Mesendoderm (in vitro differentiated cells): ENCODE measurements at regions not wholly inside any gene's neighbourhood (a gene's known extent, or its start where the extent isn't known, plus 50 kb on each side); places are given as distances from the start of the nearest gene placed in this dataset.
A peak's percentile ranks its signal among the peaks of the same experiment; 100 is the strongest.

ENCODE experiments used
- DNase-seq: peaks from one replicate; pipeline ENCODE4 v3.0.0; 2013
- H2AK5ac ChIP-seq: 2 replicates; pipeline ENCODE4 v1.6.1; 2013; ENCODE audit warnings: low read length, inconsistent platforms
- H2BK120ac ChIP-seq: 2 replicates; pipeline ENCODE4 v1.6.1; 2013; ENCODE audit warnings: low read depth, mild to moderate bottlenecking, low read length, moderate library complexity, mixed read lengths
- H2BK15ac ChIP-seq: replicated peaks from 2 replicates; pipeline ENCODE4 v1.6.1; 2013; ENCODE audit warnings: low read depth, mild to moderate bottlenecking, moderate library complexity
- H2BK5ac ChIP-seq: 2 replicates; pipeline ENCODE4 v1.6.1; 2013; ENCODE audit warnings: low read length, inconsistent platforms
- H3K18ac ChIP-seq: 2 replicates; pipeline ENCODE4 v1.6.1; 2013; ENCODE audit warnings: mild to moderate bottlenecking, low read length, mixed read lengths
- H3K23ac ChIP-seq: one replicate; pipeline ENCODE4 v1.6.1; 2013; ENCODE audit warnings: low read length
- H3K27ac ChIP-seq: 2 replicates; pipeline ENCODE4 v1.5.1; 2013; ENCODE audit warnings: low read depth, mild to moderate bottlenecking, inconsistent platforms, low read length, moderate library complexity
- H3K27me3 ChIP-seq: 2 replicates; pipeline ENCODE4 v1.6.1; 2013; ENCODE audit warnings: low read length, control low read depth, mild to moderate bottlenecking, inconsistent platforms; ENCODE audit not compliant: insufficient read depth, poor library complexity
- H3K36me3 ChIP-seq: 2 replicates; pipeline ENCODE4 v1.6.1; 2013; ENCODE audit warnings: low read length, inconsistent platforms; ENCODE audit not compliant: control insufficient read depth, insufficient read depth
- H3K4ac ChIP-seq: one replicate; pipeline ENCODE4 v1.6.1; 2013; ENCODE audit warnings: low read depth, mild to moderate bottlenecking, low read length, moderate library complexity
- H3K4me1 ChIP-seq: 2 replicates; pipeline ENCODE4 v1.6.1; 2013; ENCODE audit warnings: low read depth, low read length, inconsistent platforms; ENCODE audit not compliant: control insufficient read depth
- H3K4me2 ChIP-seq: 2 replicates; pipeline ENCODE4 v1.6.1; 2013; ENCODE audit warnings: low read length
- H3K4me3 ChIP-seq: 2 replicates; pipeline ENCODE4 v1.5.1; 2013; ENCODE audit warnings: mild to moderate bottlenecking, low read length
- H3K56ac ChIP-seq: one replicate; pipeline ENCODE4 v1.6.1; 2013; ENCODE audit warnings: low read length
- H3K79me1 ChIP-seq: 2 replicates; pipeline ENCODE4 v1.6.1; 2013; ENCODE audit warnings: low read length, inconsistent platforms
- H3K79me2 ChIP-seq: 2 replicates; pipeline ENCODE4 v1.6.1; 2013; ENCODE audit warnings: mild to moderate bottlenecking, low read length; ENCODE audit not compliant: control insufficient read depth, insufficient read depth
- H3K9ac ChIP-seq: 2 replicates; pipeline ENCODE4 v1.6.1; 2013; ENCODE audit warnings: low read length, inconsistent platforms
- H4K5ac ChIP-seq: one replicate; pipeline ENCODE4 v1.6.1; 2013; ENCODE audit warnings: low read length
- H4K8ac ChIP-seq: one replicate; pipeline ENCODE4 v1.6.1; 2013; ENCODE audit warnings: low read depth, mild to moderate bottlenecking, control low read depth, low read length, moderate library complexity
- WGBS: extraction: QIAGEN DNeasy Blood & Tissue Kit; methylation state at CpG from one replicate; pipeline ENCODE4 v1.1.7; 2013; ENCODE audit warnings: low lambda C conversion rate, missing lambda C conversion rate; ENCODE audit not compliant: insufficient coverage; ENCODE audit errors: extremely low coverage; 5-methylcytosine and 5-hydroxymethylcytosine counted together

DNA sequence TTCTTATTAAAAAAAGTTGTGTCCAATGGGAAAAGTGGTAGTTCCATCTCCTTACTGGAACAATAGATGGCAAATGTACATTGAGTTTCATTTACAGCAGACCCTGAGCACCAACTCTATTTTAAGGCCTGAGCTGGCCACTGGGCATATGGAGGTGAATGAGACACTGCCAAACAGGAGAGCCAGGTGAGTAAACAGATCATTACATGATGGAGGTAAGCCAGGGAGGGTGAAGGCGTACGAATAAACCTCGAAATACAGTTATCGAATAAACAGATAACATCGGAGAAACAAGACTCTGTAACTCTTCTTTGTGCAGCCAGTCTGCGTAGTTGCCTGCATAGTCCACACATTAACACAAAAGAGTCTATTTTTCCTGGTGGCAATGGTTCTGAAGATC is 446.4 kb upstream of the KLF4 start:
- H3K4me1 ChIP-seq, result peaks cover 5% of the 10 kb centered on the region
- H3K9ac ChIP-seq, result no peak overlapping the region
- H3K23ac ChIP-seq, result no peak overlapping the region
- no peaks in the 10 kb centered on the region for H3K79me1 ChIP-seq
- no peak overlapping the region for H2BK120ac ChIP-seq
- WGBS, result no CpG with 5 or more reads among the region's 6 CpGs
- H3K79me2 ChIP-seq, result no peaks in the 10 kb centered on the region
- H2BK5ac ChIP-seq, result no peak overlapping the region
- no peak overlapping the region for H2AK5ac ChIP-seq
- no peak overlapping the region for H3K4me3 ChIP-seq
- no peak overlapping the region for H4K5ac ChIP-seq
- no peak overlapping the region for H3K4me2 ChIP-seq
- no peak overlapping the region for H3K4ac ChIP-seq
- H3K18ac ChIP-seq, result no peak overlapping the region
- no peak overlapping the region for H4K8ac ChIP-seq
- H3K56ac ChIP-seq, result no peak overlapping the region
- no peaks in the 10 kb centered on the region for H3K36me3 ChIP-seq
- no peak overlapping the region for H3K27ac ChIP-seq
- H2BK15ac ChIP-seq, result no peak overlapping the region
- H3K27me3 ChIP-seq, result no peaks in the 10 kb centered on the region
- DNase-seq, result no peak

GRCh38 chr9:107933516-107933915 is 443.9 kb upstream of the KLF4 start:
- no peak overlapping the region for H3K4ac ChIP-seq
- no peak overlapping the region for H3K4me2 ChIP-seq
- no peak overlapping the region for H4K5ac ChIP-seq
- no peak overlapping the region for H3K27ac ChIP-seq
- no peaks in the 10 kb centered on the region for H3K27me3 ChIP-seq
- H3K18ac ChIP-seq, result no peak overlapping the region
- H3K36me3 ChIP-seq, result no peaks in the 10 kb centered on the region
- no peak overlapping the region for H3K56ac ChIP-seq
- whole genome bisulfite sequencing, result no CpG with 5 or more reads among the region's 6 CpGs
- no peaks in the 10 kb centered on the region for H3K79me2 ChIP-seq
- no peak for DNase-seq
- no peak overlapping the region for H2BK120ac ChIP-seq
- H3K4me1 ChIP-seq, result peaks cover 5% of the 10 kb centered on the region
- no peak overlapping the region for H3K9ac ChIP-seq
- H3K79me1 ChIP-seq, result no peaks in the 10 kb centered on the region
- no peak overlapping the region for H3K23ac ChIP-seq
- H2AK5ac ChIP-seq, result no peak overlapping the region
- no peak overlapping the region for H3K4me3 ChIP-seq
- no peak overlapping the region for H2BK15ac ChIP-seq
- H2BK5ac ChIP-seq, result no peak overlapping the region
- no peak overlapping the region for H4K8ac ChIP-seq

DNA sequence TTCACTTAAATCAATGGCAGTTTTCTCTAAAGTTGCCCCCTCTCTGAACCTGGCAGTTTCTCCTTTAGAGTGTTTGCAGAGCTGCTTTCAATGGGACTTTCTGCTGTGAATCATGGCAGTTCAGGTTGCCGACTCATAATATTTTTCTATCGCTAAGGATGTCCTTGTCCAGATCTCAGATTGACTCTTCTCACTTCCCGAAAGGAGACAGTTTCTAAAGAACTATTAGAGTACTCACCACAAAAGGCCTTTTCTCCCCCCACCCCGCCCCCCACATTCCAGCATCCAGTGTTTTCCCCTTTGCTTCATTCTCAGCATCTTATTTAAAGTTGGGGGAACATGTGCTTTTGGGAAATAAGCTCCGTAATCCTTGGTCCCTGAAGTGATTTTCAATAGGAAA is 443.5 kb upstream of the KLF4 start:
- H2BK5ac ChIP-seq, result no peak overlapping the region
- H2BK120ac ChIP-seq, result no peak overlapping the region
- no peak overlapping the region for H4K5ac ChIP-seq
- H3K4ac ChIP-seq, result no peak overlapping the region
- no peak overlapping the region for H3K4me3 ChIP-seq
- no peak overlapping the region for H3K4me2 ChIP-seq
- no peak overlapping the region for H3K9ac ChIP-seq
- H3K18ac ChIP-seq, result no peak overlapping the region
- no peaks in the 10 kb centered on the region for H3K79me1 ChIP-seq
- no peak overlapping the region for H3K23ac ChIP-seq
- H3K56ac ChIP-seq, result no peak overlapping the region
- peaks cover 5% of the 10 kb centered on the region for H3K4me1 ChIP-seq
- DNase-seq, result no peak
- H3K36me3 ChIP-seq, result no peaks in the 10 kb centered on the region
- no peaks in the 10 kb centered on the region for H3K79me2 ChIP-seq
- H2AK5ac ChIP-seq, result no peak overlapping the region
- no peaks in the 10 kb centered on the region for H3K27me3 ChIP-seq
- H2BK15ac ChIP-seq, result no peak overlapping the region
- no CpG with 5 or more reads among the region's 5 CpGs for WGBS
- H4K8ac ChIP-seq, result no peak overlapping the region
- no peak overlapping the region for H3K27ac ChIP-seq

- no peak overlapping the region for H3K9ac ChIP-seq
Observed at GRCh38 chr9:107932601-107933000, 443.0 kb upstream of the KLF4 start.

GRCh38 chr9:107932046-107932445 is 442.5 kb upstream of the KLF4 start:
- Histone ChIP-seq H3K56ac (no peak overlapping the region), H3K4me3 (no peak overlapping the region), H4K8ac (no peak overlapping the region), H3K79me1 (no peaks in the 10 kb centered on the region), H3K79me2 (no peaks in the 10 kb centered on the region), H3K4ac (no peak overlapping the region), H2BK120ac (no peak overlapping the region), H3K4me2 (no peak overlapping the region), H2BK15ac (no peak overlapping the region), H3K27me3 (no peaks in the 10 kb centered on the region), H4K5ac (no peak overlapping the region), H2AK5ac (no peak overlapping the region), H3K4me1 (peaks cover 5% of the 10 kb centered on the region), H3K23ac (no peak overlapping the region), H3K18ac (peak overlapping the region; percentile 42), H3K36me3 (no peaks in the 10 kb centered on the region), H3K27ac (no peak overlapping the region), H2BK5ac (no peak overlapping the region), H3K9ac (no peak overlapping the region)
- no CpG with 5 or more reads among the region's 1 CpG for WGBS
- DNase-seq, result no peak

More at GRCh38 chr9:107932601-107933000, 443.0 kb upstream of the KLF4 start:
- Histone ChIP-seq H3K56ac (no peak overlapping the region), H2BK120ac (no peak overlapping the region), H3K23ac (no peak overlapping the region), H3K27ac (no peak overlapping the region), H3K18ac (no peak overlapping the region), H2BK5ac (no peak overlapping the region), H2AK5ac (no peak overlapping the region), H3K79me1 (no peaks in the 10 kb centered on the region), H3K79me2 (no peaks in the 10 kb centered on the region), H4K8ac (no peak overlapping the region), H3K4me3 (no peak overlapping the region), H3K4me1 (peaks cover 5% of the 10 kb centered on the region), H2BK15ac (no peak overlapping the region), H3K4me2 (no peak overlapping the region), H4K5ac (no peak overlapping the region), H3K36me3 (no peaks in the 10 kb centered on the region), H3K27me3 (no peaks in the 10 kb centered on the region), H3K4ac (no peak overlapping the region)
- WGBS, result no CpG with 5 or more reads among the region's 2 CpGs
- DNase-seq, result no peak

GRCh38 chr9:107931071-107931715 is 441.6 kb upstream of the KLF4 start:
- Histone ChIP-seq H3K9ac (no peak overlapping the region), H2BK5ac (no peak overlapping the region), H3K23ac (no peak overlapping the region), H3K79me1 (no peaks in the 10 kb centered on the region), H2BK120ac (no peak overlapping the region), H3K56ac (no peak overlapping the region), H3K27me3 (no peaks in the 10 kb centered on the region), H2BK15ac (no peak overlapping the region), H4K5ac (no peak overlapping the region), H3K4me3 (no peak overlapping the region), H3K4me2 (no peak overlapping the region), H4K8ac (no peak overlapping the region), H2AK5ac (no peak overlapping the region), H3K4ac (no peak overlapping the region), H3K27ac (peak overlapping the region; percentile 11), H3K79me2 (no peaks in the 10 kb centered on the region), H3K4me1 (peaks cover 5% of the 10 kb centered on the region), H3K36me3 (no peaks in the 10 kb centered on the region), H3K18ac (no peak overlapping the region)
- no CpG with 5 or more reads among the region's 8 CpGs for WGBS
- DNase-seq, result peak; percentile 66
